Spleen (tissue), 11 donors: ENCODE measurements at regions not wholly inside any gene's neighbourhood (a gene's known extent, or its start where the extent isn't known, plus 50 kb on each side); places are given as distances from the start of the nearest gene placed in this dataset.

ENCODE experiments used
- DNase-seq: peaks from one replicate; pipeline ENCODE4 v3.0.0-alpha.2; 2020
- H3K27ac ChIP-seq, 8 donors: fragments of 200-600 bp; sonication (generic) in 7 of 8; 1 replicate in 4 of 8; 2 replicates in 4 of 8; pipeline versions ENCODE4 v1.5.0 to v1.8.0; 2016 to 2021; ENCODE audit warnings: inconsistent platforms in 4 of 8, mild to moderate bottlenecking in 4 of 8, moderate library complexity in 1 of 8
- H3K27me3 ChIP-seq, 7 donors: fragments of 200-600 bp; sonication (generic) in 6 of 7; replicated peaks in 1 of 7; 1 replicate in 4 of 7; 2 replicates in 3 of 7; pipeline versions ENCODE4 v1.5.0 to v1.8.0; 2016 to 2021; ENCODE audit warnings: inconsistent platforms in 3 of 7, mild to moderate bottlenecking in 1 of 7
- H3K36me3 ChIP-seq, 6 donors: fragments of 200-600 bp; sonication (generic) in 5 of 6; 1 replicate in 4 of 6; 2 replicates in 2 of 6; pipeline versions ENCODE4 v1.5.0 to v1.8.0; 2016 to 2021; ENCODE audit warnings: inconsistent platforms in 2 of 6
- H3K4me1 ChIP-seq, 6 donors: fragments of 200-600 bp; sonication (generic) in 5 of 6; 1 replicate in 3 of 6; 2 replicates in 3 of 6; pipeline versions ENCODE4 v1.5.0 to v1.8.0; 2016 to 2021; ENCODE audit warnings: inconsistent platforms in 3 of 6
- H3K4me3 ChIP-seq, 8 donors: fragments of 200-600 bp; sonication (generic) in 7 of 8; 1 replicate in 4 of 8; 2 replicates in 4 of 8; pipeline versions ENCODE4 v1.5.0 to v1.8.0; 2016 to 2021; ENCODE audit warnings: inconsistent platforms in 4 of 8, mild to moderate bottlenecking in 4 of 8, moderate library complexity in 2 of 8
- H3K9me3 ChIP-seq, 8 donors: fragments of 200-600 bp; sonication (generic) in 7 of 8; 1 replicate in 4 of 8; 2 replicates in 4 of 8; pipeline versions ENCODE4 v1.5.0 to v1.8.0; 2016 to 2021; ENCODE audit warnings: inconsistent platforms in 4 of 8
- POLR2A ChIP-seq, 3 donors: fragments of 450-650 bp; IDR thresholded peaks; one replicate each; pipeline ENCODE4 v1.5.1; 2017; ENCODE audit warnings: antibody characterized with exemption in 3 of 3, mild to moderate bottlenecking in 1 of 3
- POLR2AphosphoS5 ChIP-seq, 3 donors: sonication (generic); formaldehyde crosslinking; IDR thresholded peaks; one replicate each; pipeline ENCODE4 v1.5.1; 2017; ENCODE audit warnings: antibody characterized with exemption in 3 of 3
- whole genome bisulfite sequencing, 5 donors: extraction: QIAGEN DNeasy Blood & Tissue Kit in 3 of 5; methylation state at CpG; one replicate each; pipeline versions ENCODE4 v1.1.5 to v1.1.7; 2013 to 2018; 5-methylcytosine and 5-hydroxymethylcytosine counted together
- intact Hi-C: fragments of 100-400 bp; cut with DNase I; formaldehyde crosslinking; loops from one replicate; pipeline ENCODE4 v1.15.0; 2023; ENCODE audit warnings: low total_unique reads
- TF ChIP-seq, protein P1 (sequence below), 11 experiments: fragments of 200-600 bp in 7 of 11; fragments of 450-650 bp in 4 of 11; sonication (generic) in 4 of 11; IDR thresholded peaks in 8 of 11; conservative IDR thresholded peaks in 3 of 11; 1 replicate in 7 of 11; 2 replicates in 4 of 11; pipeline versions ENCODE4 v1.4.0 to v1.8.0; 2016 to 2021; ENCODE audit warnings: antibody characterized with exemption in 11 of 11, inconsistent platforms in 4 of 11, mild to moderate bottlenecking in 1 of 11
- donor health status: healthy with polysubstance abuse.
- donor health status: DM: no; HTN: no; CAD: no; lungs with moderate emphysema.
- donor health status: DM: no; HTN: no; CAD: no.
- donor health status: Bipolar disorder and iron deficiency.
- donor health status: healthy.
- donor health status: DM: no; HTN: no; CAD: no.
- donor health status: DM: yes; HTN: yes; CAD: no.

DNA sequence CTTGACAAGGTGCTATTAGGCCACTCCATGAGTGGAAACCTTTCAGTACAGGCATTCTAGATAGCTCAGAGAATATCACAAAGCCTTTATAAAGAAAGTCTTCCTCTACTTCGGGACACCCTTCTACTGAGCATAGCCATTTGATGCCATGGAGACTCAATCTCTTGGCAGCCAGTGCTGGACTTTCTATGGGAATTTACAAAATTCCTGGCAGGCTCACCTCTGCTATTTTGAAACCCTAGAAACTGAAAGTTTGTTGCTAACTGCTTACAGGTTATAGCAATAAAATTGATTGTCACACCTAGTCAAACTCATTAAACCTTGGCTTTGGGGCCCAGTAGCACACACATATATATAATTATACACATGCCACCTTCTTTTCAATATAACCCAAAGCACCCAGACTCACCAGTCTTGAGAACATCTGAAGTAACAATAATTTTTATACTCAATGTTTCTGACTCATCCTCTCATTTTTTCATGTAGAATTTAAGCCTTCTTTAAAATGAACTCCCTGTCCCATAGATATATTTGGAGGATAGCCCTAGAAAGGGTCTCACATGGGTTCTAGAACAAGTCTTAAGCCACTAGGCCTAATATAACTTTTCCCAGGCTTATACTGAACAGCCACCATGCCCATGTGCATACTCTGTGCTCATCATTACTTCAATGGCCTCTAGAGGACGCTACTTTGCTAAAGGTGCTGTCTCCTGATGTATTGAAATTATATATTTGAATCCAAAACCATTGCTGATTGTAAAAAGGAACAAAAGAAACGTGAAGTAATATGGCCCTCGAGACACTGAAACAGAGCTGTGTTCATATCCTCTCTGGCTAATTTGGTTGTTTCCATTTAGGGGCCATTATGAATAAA lies 368.1 kb upstream of the MARCKS start:
- H3K4me3 ChIP-seq, result no peak overlapping the region
- H3K36me3 ChIP-seq, result no peaks in the 10 kb centered on the region
- H3K4me1 ChIP-seq, result no peaks in the 10 kb centered on the region
- no peak for TF ChIP-seq POLR2AphosphoS5 (IDR thresholded peaks at IDR 0.05)
- TF ChIP-seq, protein P1, sequence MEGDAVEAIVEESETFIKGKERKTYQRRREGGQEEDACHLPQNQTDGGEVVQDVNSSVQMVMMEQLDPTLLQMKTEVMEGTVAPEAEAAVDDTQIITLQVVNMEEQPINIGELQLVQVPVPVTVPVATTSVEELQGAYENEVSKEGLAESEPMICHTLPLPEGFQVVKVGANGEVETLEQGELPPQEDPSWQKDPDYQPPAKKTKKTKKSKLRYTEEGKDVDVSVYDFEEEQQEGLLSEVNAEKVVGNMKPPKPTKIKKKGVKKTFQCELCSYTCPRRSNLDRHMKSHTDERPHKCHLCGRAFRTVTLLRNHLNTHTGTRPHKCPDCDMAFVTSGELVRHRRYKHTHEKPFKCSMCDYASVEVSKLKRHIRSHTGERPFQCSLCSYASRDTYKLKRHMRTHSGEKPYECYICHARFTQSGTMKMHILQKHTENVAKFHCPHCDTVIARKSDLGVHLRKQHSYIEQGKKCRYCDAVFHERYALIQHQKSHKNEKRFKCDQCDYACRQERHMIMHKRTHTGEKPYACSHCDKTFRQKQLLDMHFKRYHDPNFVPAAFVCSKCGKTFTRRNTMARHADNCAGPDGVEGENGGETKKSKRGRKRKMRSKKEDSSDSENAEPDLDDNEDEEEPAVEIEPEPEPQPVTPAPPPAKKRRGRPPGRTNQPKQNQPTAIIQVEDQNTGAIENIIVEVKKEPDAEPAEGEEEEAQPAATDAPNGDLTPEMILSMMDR (IDR thresholded peaks at IDR 0.05 in 8 of 11, conservative IDR thresholded peaks at IDR 0.05 in 3 of 11), result no peak
- no peak for TF ChIP-seq POLR2A (IDR thresholded peaks at IDR 0.05)
- no peaks in the 10 kb centered on the region for H3K9me3 ChIP-seq
- intact Hi-C loops, result no loop called here
- DNase-seq, result no peak
- WGBS, 5 donors, result 71 to 77% (median 75%) methylated on average over 4 of the region's 4 CpGs
- H3K27me3 ChIP-seq, result no peaks in the 10 kb centered on the region
- no peak overlapping the region for H3K27ac ChIP-seq

DNA sequence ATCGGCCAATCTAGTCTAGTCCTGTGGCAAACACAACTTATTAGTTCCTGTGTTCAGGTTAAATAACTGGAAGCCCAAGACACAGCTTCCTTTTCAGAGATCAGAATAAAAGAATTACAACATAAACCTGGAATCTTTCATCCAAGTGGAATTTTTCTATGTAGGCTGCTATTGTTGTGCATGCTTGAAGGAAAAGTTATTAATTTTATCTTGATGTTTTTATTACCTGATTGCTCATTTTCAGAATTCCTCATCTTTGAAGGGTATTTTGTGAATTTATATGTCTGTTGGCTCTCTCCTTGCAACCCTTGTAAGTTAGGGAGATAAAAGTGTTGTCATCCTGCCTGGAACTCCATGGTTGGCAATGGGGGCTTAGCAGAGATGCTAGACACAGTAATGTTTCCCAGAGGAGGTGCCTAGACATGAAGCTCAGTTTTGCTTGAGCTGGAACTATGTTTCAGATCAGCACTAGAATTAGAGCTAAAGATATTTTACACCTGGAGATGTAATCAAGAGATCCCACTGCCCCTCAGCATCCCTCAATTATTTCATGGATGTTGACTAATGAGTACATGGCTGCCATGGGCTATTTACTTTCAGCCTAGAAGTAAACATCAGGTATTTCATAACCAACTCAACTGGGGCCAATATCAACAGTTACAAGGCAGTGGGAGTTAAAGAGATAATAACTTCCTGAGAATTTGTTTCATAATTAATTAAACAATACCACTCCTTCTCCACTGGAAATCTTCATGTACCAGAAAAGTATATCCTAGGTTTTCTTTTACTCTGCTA lies 367.0 kb upstream of the MARCKS start:
- no peak for DNase-seq
- H3K9me3 ChIP-seq, result no peaks in the 10 kb centered on the region
- WGBS, 5 donors, result 90 to 98% (median 97%) methylated on average over 1 of the region's 1 CpG
- H3K36me3 ChIP-seq, result no peaks in the 10 kb centered on the region
- H3K27ac ChIP-seq, result no peak overlapping the region
- no peak overlapping the region for H3K4me3 ChIP-seq
- TF ChIP-seq POLR2A (IDR thresholded peaks at IDR 0.05) (no peak), POLR2AphosphoS5 (IDR thresholded peaks at IDR 0.05) (no peak)
- TF ChIP-seq, protein P1 (IDR thresholded peaks at IDR 0.05 in 8 of 11, conservative IDR thresholded peaks at IDR 0.05 in 3 of 11), result no peak
- intact Hi-C loops, result no loop called here
- H3K4me1 ChIP-seq, result no peaks in the 10 kb centered on the region
- no peaks in the 10 kb centered on the region for H3K27me3 ChIP-seq

DNA sequence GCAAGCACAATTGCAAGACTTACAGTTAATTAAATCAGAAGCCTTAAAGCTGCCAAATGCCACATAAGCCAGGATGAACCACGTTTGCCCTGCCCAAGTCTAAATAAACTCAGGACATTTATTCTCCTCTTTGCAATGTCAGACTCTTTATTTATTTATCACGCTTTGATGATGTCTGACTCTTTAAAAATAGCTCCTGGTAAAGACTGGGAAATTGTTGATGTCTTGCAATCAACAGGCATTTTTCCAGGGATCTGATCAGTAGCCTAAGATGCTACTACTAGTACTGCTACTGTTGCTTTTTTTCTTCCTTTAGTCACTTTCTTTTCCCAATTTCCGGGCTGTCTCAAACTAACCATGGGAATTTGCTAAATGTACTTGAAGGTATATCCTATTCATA lies 365.8 kb upstream of the MARCKS start:
- Histone ChIP-seq H3K4me1 (peaks cover 0 to 5% (median 0%) of the 10 kb centered on the region in 6 donors), H3K27ac (no peak overlapping the region), H3K27me3 (no peaks in the 10 kb centered on the region), H3K36me3 (no peaks in the 10 kb centered on the region), H3K9me3 (no peaks in the 10 kb centered on the region), H3K4me3 (no peak overlapping the region)
- 75 to 92% (median 86%) methylated on average over 3 of the region's 3 CpGs for WGBS, 5 donors
- no peak for DNase-seq
- intact Hi-C loops, result no loop called here
- TF ChIP-seq POLR2A (IDR thresholded peaks at IDR 0.05), result no peak
- TF ChIP-seq POLR2AphosphoS5 (IDR thresholded peaks at IDR 0.05), result no peak
- TF ChIP-seq, protein P1 (IDR thresholded peaks at IDR 0.05 in 8 of 11, conservative IDR thresholded peaks at IDR 0.05 in 3 of 11), result no peak

DNA sequence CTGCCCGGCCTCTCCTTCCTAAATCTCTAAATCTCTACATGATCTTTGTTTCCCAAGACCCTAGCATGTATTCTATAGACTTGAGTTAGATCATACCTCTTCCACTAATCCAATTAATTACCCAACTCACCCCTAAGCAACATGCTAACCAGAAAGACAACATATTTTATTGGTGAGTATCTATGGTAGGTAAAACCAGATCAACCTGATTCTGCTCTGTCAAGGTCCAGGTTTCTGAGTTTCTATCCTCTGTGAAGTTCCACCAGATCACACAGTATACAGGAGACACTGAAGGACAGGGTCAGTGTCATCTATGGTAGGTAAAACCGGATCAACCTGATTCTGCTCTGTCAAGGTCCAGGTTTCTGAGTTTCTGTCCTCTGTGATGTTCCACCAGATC lies 363.2 kb upstream of the MARCKS start:
- no peaks in the 10 kb centered on the region for H3K9me3 ChIP-seq
- H3K27ac ChIP-seq, result no peak overlapping the region
- no peaks in the 10 kb centered on the region for H3K36me3 ChIP-seq
- no peak for TF ChIP-seq POLR2AphosphoS5 (IDR thresholded peaks at IDR 0.05)
- TF ChIP-seq POLR2A (IDR thresholded peaks at IDR 0.05), result no peak
- TF ChIP-seq, protein P1 (IDR thresholded peaks at IDR 0.05 in 8 of 11, conservative IDR thresholded peaks at IDR 0.05 in 3 of 11), result no peak
- intact Hi-C loops, result no loop called here
- 79 to 85% (median 80%) methylated on average over 2 of the region's 2 CpGs for WGBS, 5 donors
- H3K27me3 ChIP-seq, result no peaks in the 10 kb centered on the region
- H3K4me1 ChIP-seq, result peaks cover 0 to 5% (median 0%) of the 10 kb centered on the region in 6 donors
- no peak overlapping the region for H3K4me3 ChIP-seq
- no peak for DNase-seq
